ENCODE measurements at regions not wholly inside any gene's neighbourhood (a gene's known extent, or its start where the extent isn't known, plus 50 kb on each side); places are given as distances from the start of the nearest gene placed in this dataset.

DNA sequence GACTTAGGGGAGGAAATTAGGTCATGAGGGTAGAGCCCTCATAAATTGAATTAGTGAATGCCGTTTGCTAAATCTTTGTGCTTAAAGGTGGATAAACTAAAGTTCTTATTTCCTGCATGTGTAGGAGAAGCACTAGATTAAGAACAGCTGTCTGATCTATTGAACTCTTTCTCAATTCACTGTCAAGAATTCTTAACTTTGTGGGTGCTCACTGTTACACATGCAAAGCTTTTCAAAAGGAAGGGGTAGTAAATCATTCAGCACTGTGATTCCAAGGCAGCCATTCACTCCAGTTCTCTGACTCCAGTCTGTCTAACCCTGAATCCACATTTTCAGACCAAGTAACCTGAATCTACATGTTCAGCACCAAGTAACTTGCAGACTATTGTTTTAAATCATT is 1520.1 kb downstream of the PCDH18 start:
- no peak overlapping the region for H3K9ac ChIP-seq (ENCODE audit: low read length)
- H4K20me1 ChIP-seq (ENCODE audit: low read length): no peaks in the 10 kb centered on the region
- H3K27me3 ChIP-seq (ENCODE audit: low read length): no peaks in the 10 kb centered on the region
- CTCF ChIA-PET: no interaction called here
- DNase-seq (no peak), ATAC-seq (no peak)
- H3F3A ChIP-seq (ENCODE audit: low read length, unreplicated experiment): no peaks in the 10 kb centered on the region
- no TSS peak for BruUV-seq (replicated peaks)
- H3K4me3 ChIP-seq (ENCODE audit: low read length): no peak overlapping the region
- H3K9me2 ChIP-seq (replicated peaks; ENCODE audit: low read length): no peaks in the 10 kb centered on the region
- no peak overlapping the region for H3K4me2 ChIP-seq (ENCODE audit: low read length)
- intact Hi-C loops (cut with micrococcal nuclease): no loop called here
- no peak overlapping the region for H3K27ac ChIP-seq (ENCODE audit: low read length)
- no peak overlapping the region for H2AFZ ChIP-seq (ENCODE audit: low read length)
- H3K9me3 ChIP-seq (ENCODE audit: low read length): no peaks in the 10 kb centered on the region
- POLR2A ChIA-PET (ENCODE audit: unreplicated experiment): no interaction called here
- no peaks in the 10 kb centered on the region for H3K4me1 ChIP-seq (ENCODE audit: insufficient read depth, low read length)
- no peak for TF ChIP-seq EZH2 (IDR thresholded peaks at IDR 0.05; ENCODE audit: low read length, unreplicated experiment)
- TF ChIP-seq EZH2phosphoT487 (IDR thresholded peaks at IDR 0.05; ENCODE audit: borderline replicate concordance, low read length): no peak
- no peak for TF ChIP-seq CTCF (conservative IDR thresholded peaks at IDR 0.05; ENCODE audit: low read depth, low read length)
- H3K79me2 ChIP-seq (ENCODE audit: low read length): no peaks in the 10 kb centered on the region
- no peaks in the 10 kb centered on the region for H3K36me3 ChIP-seq (ENCODE audit: low read depth, low read length)

DNA sequence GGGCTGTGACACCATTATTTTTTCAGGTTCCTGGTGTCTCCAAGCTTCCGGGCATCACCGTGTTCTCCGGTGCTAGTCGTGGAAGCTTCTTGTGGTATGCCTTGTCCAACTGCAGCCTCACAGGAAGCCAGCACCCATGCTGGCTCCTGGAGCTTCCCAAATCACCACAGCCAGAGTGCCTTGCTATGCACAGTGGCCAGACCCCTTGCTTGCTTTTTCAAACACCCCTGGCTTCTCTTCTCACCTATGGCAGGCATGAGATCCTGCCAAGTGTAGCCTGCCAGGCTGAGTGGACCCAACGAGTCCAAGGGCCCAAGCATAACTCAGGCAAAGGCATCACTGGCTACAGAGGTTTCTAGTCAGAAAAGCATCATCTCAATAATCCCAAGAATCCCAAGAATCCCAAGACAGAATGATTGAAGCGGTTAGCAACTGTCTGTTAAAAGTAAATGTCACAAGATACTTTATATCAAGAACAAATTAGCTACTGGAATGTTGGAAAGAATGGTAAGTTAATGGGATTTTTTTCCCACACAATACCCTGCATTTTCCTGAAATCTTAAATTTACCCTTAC is 1522.9 kb downstream of the PCDH18 start:
- Histone ChIP-seq H4K20me1 (ENCODE audit: low read length) (no peaks in the 10 kb centered on the region), H3F3A (ENCODE audit: low read length, unreplicated experiment) (no peaks in the 10 kb centered on the region), H3K27me3 (ENCODE audit: low read length) (no peaks in the 10 kb centered on the region), H2AFZ (ENCODE audit: low read length) (no peak overlapping the region), H3K27ac (ENCODE audit: low read length) (no peak overlapping the region), H3K79me2 (ENCODE audit: low read length) (no peaks in the 10 kb centered on the region), H3K9me3 (ENCODE audit: low read length) (no peaks in the 10 kb centered on the region), H3K4me3 (ENCODE audit: low read length) (no peak overlapping the region), H3K9ac (ENCODE audit: low read length) (no peak overlapping the region), H3K9me2 (replicated peaks; ENCODE audit: low read length) (no peaks in the 10 kb centered on the region), H3K4me2 (ENCODE audit: low read length) (no peak overlapping the region), H3K36me3 (ENCODE audit: low read depth, low read length) (no peaks in the 10 kb centered on the region), H3K4me1 (ENCODE audit: insufficient read depth, low read length) (no peaks in the 10 kb centered on the region)
- intact Hi-C loops (cut with micrococcal nuclease): no loop called here
- no TSS peak for BruUV-seq (replicated peaks)
- ChIA-PET CTCF (no interaction called here), POLR2A (ENCODE audit: unreplicated experiment) (no interaction called here)
- no peak for DNase-seq
- TF ChIP-seq EZH2phosphoT487 (IDR thresholded peaks at IDR 0.05; ENCODE audit: borderline replicate concordance, low read length): no peak
- no peak for TF ChIP-seq EZH2 (IDR thresholded peaks at IDR 0.05; ENCODE audit: low read length, unreplicated experiment)
- no peak for TF ChIP-seq CTCF (conservative IDR thresholded peaks at IDR 0.05; ENCODE audit: low read depth, low read length)
- ATAC-seq: no peak

DNA sequence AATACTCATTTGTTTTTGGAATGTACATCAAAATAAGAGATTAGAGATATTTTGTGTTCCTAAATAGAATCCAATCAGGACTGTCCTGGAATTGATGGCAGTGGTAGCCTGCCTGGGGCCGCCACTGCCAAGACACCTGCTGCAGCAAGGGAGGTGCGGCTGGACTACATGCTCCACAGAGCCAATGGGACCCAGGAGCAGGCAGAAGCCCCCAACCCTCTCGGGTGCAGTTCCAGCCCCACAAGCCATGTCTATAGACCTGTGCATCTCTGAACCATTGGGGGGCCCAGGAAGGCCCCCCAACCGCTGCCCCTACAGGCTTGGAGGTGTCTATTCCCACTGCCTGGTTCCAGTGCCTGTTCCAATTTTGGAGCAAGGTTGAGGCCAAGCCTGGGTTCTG is 1524.3 kb downstream of the PCDH18 start:
- CTCF ChIA-PET: no interaction called here
- intact Hi-C loops (cut with micrococcal nuclease): no loop called here

More for the DNA sequence above, 1524.3 kb downstream of the PCDH18 start:
- H3K79me2 ChIP-seq (ENCODE audit: low read length): no peaks in the 10 kb centered on the region
- H3K27me3 ChIP-seq (ENCODE audit: low read length): no peaks in the 10 kb centered on the region
- no peaks in the 10 kb centered on the region for H3K9me3 ChIP-seq (ENCODE audit: low read length)
- H2AFZ ChIP-seq (ENCODE audit: low read length): no peak overlapping the region
- no peak for DNase-seq
- H3K4me1 ChIP-seq (ENCODE audit: insufficient read depth, low read length): no peaks in the 10 kb centered on the region
- H3K4me3 ChIP-seq (ENCODE audit: low read length): no peak overlapping the region
- H4K20me1 ChIP-seq (ENCODE audit: low read length): no peaks in the 10 kb centered on the region
- H3K36me3 ChIP-seq (ENCODE audit: low read depth, low read length): no peaks in the 10 kb centered on the region
- no peak overlapping the region for H3K9ac ChIP-seq (ENCODE audit: low read length)
- no peak overlapping the region for H3K27ac ChIP-seq (ENCODE audit: low read length)
- TF ChIP-seq CTCF (conservative IDR thresholded peaks at IDR 0.05; ENCODE audit: low read depth, low read length) (no peak), EZH2phosphoT487 (IDR thresholded peaks at IDR 0.05; ENCODE audit: borderline replicate concordance, low read length) (no peak), EZH2 (IDR thresholded peaks at IDR 0.05; ENCODE audit: low read length, unreplicated experiment) (no peak)
- no peaks in the 10 kb centered on the region for H3F3A ChIP-seq (ENCODE audit: low read length, unreplicated experiment)
- no peaks in the 10 kb centered on the region for H3K9me2 ChIP-seq (replicated peaks; ENCODE audit: low read length)
- no TSS peak for BruUV-seq (replicated peaks)
- no peak overlapping the region for H3K4me2 ChIP-seq (ENCODE audit: low read length)
- POLR2A ChIA-PET (ENCODE audit: unreplicated experiment): no interaction called here
- no peak for ATAC-seq
